ENCODE measurements at regions not wholly inside any gene's neighbourhood (a gene's known extent, or its start where the extent isn't known, plus 50 kb on each side); places are given as distances from the start of the nearest gene placed in this dataset.

- Histone ChIP-seq H2BK5ac (ENCODE audit: low read length) (no peak overlapping the region), H3K4ac (ENCODE audit: low read length) (no peak overlapping the region), H2BK15ac (ENCODE audit: low read length) (no peak overlapping the region), H4K91ac (ENCODE audit: low read depth, low read length, poor library complexity) (no peak overlapping the region), H3K79me1 (ENCODE audit: low read depth, low read length) (no peaks in the 10 kb centered on the region), H3K36me3 (replicated peaks in 1 of 2; ENCODE audit: control insufficient read depth in 2 of 2, insufficient read depth in 2 of 2, low read length in 2 of 2) (no peaks in the 10 kb centered on the region), H2AK5ac (ENCODE audit: low read depth, low read length) (no peak overlapping the region), H3K27me3 (ENCODE audit: control insufficient read depth in 3 of 3, insufficient read depth in 3 of 3, low read depth in 1 of 3, low read length in 3 of 3) (no peaks in the 10 kb centered on the region), H2BK120ac (ENCODE audit: low read depth, low read length) (no peak overlapping the region), H3K4me2 (ENCODE audit: insufficient read depth, low read length, poor library complexity, severe bottlenecking) (no peak overlapping the region), H2AFZ (ENCODE audit: low read length) (no peak overlapping the region), H3K18ac (ENCODE audit: low read length) (no peak overlapping the region), H3K9ac (ENCODE audit: low read depth, low read length, poor library complexity) (no peak overlapping the region), H3K23ac (ENCODE audit: low read depth, low read length, poor library complexity) (no peak overlapping the region), H3K27ac (replicated peaks; ENCODE audit: low read length) (no peak overlapping the region), H2BK12ac (ENCODE audit: low read length) (no peak overlapping the region), H3K14ac (ENCODE audit: low read length) (no peak overlapping the region), H3K4me1 (ENCODE audit: control insufficient read depth in 2 of 2, insufficient read depth in 1 of 2, low read depth in 1 of 2, low read length in 2 of 2) (peaks cover 3% of the 10 kb centered on the region in 2 donors), H3K9me3 (replicated peaks in 1 of 2; ENCODE audit: control insufficient read depth in 2 of 2, insufficient read depth in 1 of 2, low read depth in 1 of 2, low read length in 2 of 2) (peaks cover 3 to 4% of the 10 kb centered on the region in 2 donors), H4K8ac (ENCODE audit: low read depth, low read length) (no peak overlapping the region), H3K4me3 (ENCODE audit: low read length in 2 of 2) (no peak overlapping the region)
- DNase-seq (ENCODE audit: low spot score): no peak
Observed at GRCh38 chr10:78650122-78650521, 418.6 kb upstream of the ZMIZ1 start.

GRCh38 chr10:78651287-78651686 is 417.5 kb upstream of the ZMIZ1 start:
- DNase-seq (ENCODE audit: low spot score): no peak
- H3K4me3 ChIP-seq (ENCODE audit: low read length in 2 of 2): no peak overlapping the region
- H2BK5ac ChIP-seq (ENCODE audit: low read length): no peak overlapping the region
- no peak overlapping the region for H2BK15ac ChIP-seq (ENCODE audit: low read length)
- WGBS, 2 donors (ENCODE audit: extremely low coverage in 2 of 2, insufficient read length in 2 of 2, insufficient replicate concordance in 1 of 2): no CpG with 5 or more reads among the region's 4 CpGs
- no peak overlapping the region for H3K9ac ChIP-seq (ENCODE audit: low read depth, low read length, poor library complexity)
- no peak overlapping the region for H3K27ac ChIP-seq (replicated peaks; ENCODE audit: low read length)
- H3K4ac ChIP-seq (ENCODE audit: low read length): no peak overlapping the region
- no peak overlapping the region for H3K23ac ChIP-seq (ENCODE audit: low read depth, low read length, poor library complexity)
- no peaks in the 10 kb centered on the region for H3K79me1 ChIP-seq (ENCODE audit: low read depth, low read length)
- H4K8ac ChIP-seq (ENCODE audit: low read depth, low read length): no peak overlapping the region
- H3K27me3 ChIP-seq (ENCODE audit: control insufficient read depth in 3 of 3, insufficient read depth in 3 of 3, low read depth in 1 of 3, low read length in 3 of 3): no peaks in the 10 kb centered on the region
- H3K36me3 ChIP-seq (replicated peaks in 1 of 2; ENCODE audit: control insufficient read depth in 2 of 2, insufficient read depth in 2 of 2, low read length in 2 of 2): no peaks in the 10 kb centered on the region
- no peak overlapping the region for H3K14ac ChIP-seq (ENCODE audit: low read length)
- peaks cover 12 to 14% of the 10 kb centered on the region in 2 donors for H3K4me1 ChIP-seq (ENCODE audit: control insufficient read depth in 2 of 2, insufficient read depth in 1 of 2, low read depth in 1 of 2, low read length in 2 of 2)
- H4K91ac ChIP-seq (ENCODE audit: low read depth, low read length, poor library complexity): no peak overlapping the region
- no peak overlapping the region for H3K18ac ChIP-seq (ENCODE audit: low read length)
- H2AK5ac ChIP-seq (ENCODE audit: low read depth, low read length): no peak overlapping the region
- no peak overlapping the region for H2AFZ ChIP-seq (ENCODE audit: low read length)
- no peak overlapping the region for H3K4me2 ChIP-seq (ENCODE audit: insufficient read depth, low read length, poor library complexity, severe bottlenecking)
- H2BK12ac ChIP-seq (ENCODE audit: low read length): no peak overlapping the region
- H2BK120ac ChIP-seq (ENCODE audit: low read depth, low read length): no peak overlapping the region
- peaks cover 3 to 4% of the 10 kb centered on the region in 2 donors for H3K9me3 ChIP-seq (replicated peaks in 1 of 2; ENCODE audit: control insufficient read depth in 2 of 2, insufficient read depth in 1 of 2, low read depth in 1 of 2, low read length in 2 of 2)

- no peak overlapping the region for H3K27ac ChIP-seq (replicated peaks; ENCODE audit: low read length)
- H2AFZ ChIP-seq (ENCODE audit: low read length): no peak overlapping the region
- no peaks in the 10 kb centered on the region for H3K27me3 ChIP-seq (ENCODE audit: control insufficient read depth in 3 of 3, insufficient read depth in 3 of 3, low read depth in 1 of 3, low read length in 3 of 3)
- H3K9ac ChIP-seq (ENCODE audit: low read depth, low read length, poor library complexity): no peak overlapping the region
- no peak overlapping the region for H4K91ac ChIP-seq (ENCODE audit: low read depth, low read length, poor library complexity)
- no peak overlapping the region for H2AK5ac ChIP-seq (ENCODE audit: low read depth, low read length)
- H2BK5ac ChIP-seq (ENCODE audit: low read length): no peak overlapping the region
- no CpG with 5 or more reads among the region's 2 CpGs for WGBS, 2 donors (ENCODE audit: extremely low coverage in 2 of 2, insufficient read length in 2 of 2, insufficient replicate concordance in 1 of 2)
- peaks cover 3 to 4% of the 10 kb centered on the region in 2 donors for H3K9me3 ChIP-seq (replicated peaks in 1 of 2; ENCODE audit: control insufficient read depth in 2 of 2, insufficient read depth in 1 of 2, low read depth in 1 of 2, low read length in 2 of 2)
- H3K18ac ChIP-seq (ENCODE audit: low read length): no peak overlapping the region
- H2BK12ac ChIP-seq (ENCODE audit: low read length): no peak overlapping the region
- no peak overlapping the region for H2BK120ac ChIP-seq (ENCODE audit: low read depth, low read length)
- H3K79me1 ChIP-seq (ENCODE audit: low read depth, low read length): no peaks in the 10 kb centered on the region
- no peak overlapping the region for H3K4ac ChIP-seq (ENCODE audit: low read length)
- no peak for DNase-seq (ENCODE audit: low spot score)
- no peak overlapping the region for H4K8ac ChIP-seq (ENCODE audit: low read depth, low read length)
- H3K14ac ChIP-seq (ENCODE audit: low read length): no peak overlapping the region
- H3K4me1 ChIP-seq (ENCODE audit: control insufficient read depth in 2 of 2, insufficient read depth in 1 of 2, low read depth in 1 of 2, low read length in 2 of 2): peaks cover 20 to 29% of the 10 kb centered on the region in 2 donors
- no peak overlapping the region for H3K23ac ChIP-seq (ENCODE audit: low read depth, low read length, poor library complexity)
- no peaks in the 10 kb centered on the region for H3K36me3 ChIP-seq (replicated peaks in 1 of 2; ENCODE audit: control insufficient read depth in 2 of 2, insufficient read depth in 2 of 2, low read length in 2 of 2)
- H3K4me3 ChIP-seq (ENCODE audit: low read length in 2 of 2): no peak overlapping the region
- H3K4me2 ChIP-seq (ENCODE audit: insufficient read depth, low read length, poor library complexity, severe bottlenecking): no peak overlapping the region
- peak overlapping the region; percentile 28 for H2BK15ac ChIP-seq (ENCODE audit: low read length)
Observed at GRCh38 chr10:78653555-78653954, 415.2 kb upstream of the ZMIZ1 start.

GRCh38 chr10:78654047-78654590 is 414.6 kb upstream of the ZMIZ1 start:
- Histone ChIP-seq H3K9me3 (replicated peaks in 1 of 2; ENCODE audit: control insufficient read depth in 2 of 2, insufficient read depth in 1 of 2, low read depth in 1 of 2, low read length in 2 of 2) (peaks cover 3 to 4% of the 10 kb centered on the region in 2 donors), H2BK12ac (ENCODE audit: low read length) (no peak overlapping the region), H3K14ac (ENCODE audit: low read length) (no peak overlapping the region), H3K23ac (ENCODE audit: low read depth, low read length, poor library complexity) (no peak overlapping the region), H3K27me3 (ENCODE audit: control insufficient read depth in 3 of 3, insufficient read depth in 3 of 3, low read depth in 1 of 3, low read length in 3 of 3) (no peaks in the 10 kb centered on the region), H3K27ac (replicated peaks; ENCODE audit: low read length) (no peak overlapping the region), H4K91ac (ENCODE audit: low read depth, low read length, poor library complexity) (no peak overlapping the region), H2AK5ac (ENCODE audit: low read depth, low read length) (no peak overlapping the region), H3K4ac (ENCODE audit: low read length) (no peak overlapping the region), H2BK5ac (ENCODE audit: low read length) (no peak overlapping the region), H3K36me3 (replicated peaks in 1 of 2; ENCODE audit: control insufficient read depth in 2 of 2, insufficient read depth in 2 of 2, low read length in 2 of 2) (no peaks in the 10 kb centered on the region), H3K4me3 (ENCODE audit: low read length in 2 of 2) (no peak overlapping the region), H2BK15ac (ENCODE audit: low read length) (peak overlapping the region; percentile 28), H3K4me1 (ENCODE audit: control insufficient read depth in 2 of 2, insufficient read depth in 1 of 2, low read depth in 1 of 2, low read length in 2 of 2) (peaks cover 20 to 31% of the 10 kb centered on the region in 2 donors), H3K4me2 (ENCODE audit: insufficient read depth, low read length, poor library complexity, severe bottlenecking) (no peak overlapping the region), H4K8ac (ENCODE audit: low read depth, low read length) (no peak overlapping the region), H2BK120ac (ENCODE audit: low read depth, low read length) (no peak overlapping the region), H3K79me1 (ENCODE audit: low read depth, low read length) (no peaks in the 10 kb centered on the region), H2AFZ (ENCODE audit: low read length) (no peak overlapping the region), H3K18ac (ENCODE audit: low read length) (peak overlapping the region; percentile 16), H3K9ac (ENCODE audit: low read depth, low read length, poor library complexity) (no peak overlapping the region)
- no peak for DNase-seq (ENCODE audit: low spot score)
- WGBS, 2 donors (ENCODE audit: extremely low coverage in 2 of 2, insufficient read length in 2 of 2, insufficient replicate concordance in 1 of 2): no CpG with 5 or more reads among the region's 3 CpGs

All from neuronal stem cell (in vitro differentiated cells).